ENCODE measurements at regions not wholly inside any gene's neighbourhood (a gene's known extent, or its start where the extent isn't known, plus 50 kb on each side); places are given as distances from the start of the nearest gene placed in this dataset.

DNA sequence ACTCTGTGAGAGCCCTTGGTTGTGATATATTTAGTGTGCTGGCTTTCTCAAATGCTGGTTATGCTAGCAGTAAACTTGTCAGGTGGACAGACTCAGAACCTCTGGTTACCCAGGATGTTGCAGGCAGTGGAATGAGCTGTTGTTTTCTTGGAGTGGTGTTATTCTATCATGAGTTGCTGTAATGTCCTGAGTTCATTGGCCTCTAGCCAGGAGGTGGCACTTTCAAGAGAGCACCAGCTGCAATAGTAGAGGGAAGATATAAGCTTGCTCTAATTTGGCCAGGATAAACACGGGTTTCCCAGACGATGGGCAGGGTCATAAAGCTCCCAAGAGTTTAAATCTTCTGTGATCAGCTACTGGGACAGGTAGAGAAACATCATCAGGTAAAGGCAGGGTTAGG is 95.0 kb upstream of the UBQLN2 start:
- no peak for TF ChIP-seq SUZ12 (IDR thresholded peaks at IDR 0.05; ENCODE audit: extremely low read depth, insufficient read depth, insufficient read length)
- no peak for TF ChIP-seq YY1 (IDR thresholded peaks at IDR 0.05; ENCODE audit: insufficient read depth, insufficient read length)
- TF ChIP-seq ZNF274 (IDR thresholded peaks at IDR 0.05; ENCODE audit: low read depth, low read length), result no peak
